H1 (cell line): ENCODE measurements at regions not wholly inside any gene's neighbourhood (a gene's known extent, or its start where the extent isn't known, plus 50 kb on each side); places are given as distances from the start of the nearest gene placed in this dataset.

Source experiments
- BCL11A ChIP-seq, 2 experiments: IDR thresholded peaks; one replicate each; pipeline ENCODE4 v1.6.1; 2011; ENCODE audit warnings: low read depth in 2 of 2, low read length in 2 of 2, mild to moderate bottlenecking in 2 of 2
- CBX8 ChIP-seq: fragments of 300-800, 300-1000 bp; sonication (generic); IDR thresholded peaks from 2 replicates; pipeline ENCODE4 v1.7.1; 2016; ENCODE audit warnings: low read depth, low read length, borderline replicate concordance
- KDM4A ChIP-seq: IDR thresholded peaks from one replicate; pipeline ENCODE4 v1.7.1; 2012; ENCODE audit warnings: low read depth, mild to moderate bottlenecking, moderate library complexity, low read length, inconsistent platforms; ENCODE audit not compliant: severe bottlenecking
- NRF1 ChIP-seq: IDR thresholded peaks from 2 replicates; pipeline ENCODE4 v1.6.1; 2011; ENCODE audit warnings: mild to moderate bottlenecking, low read depth, low read length, improper control_type of control experiment
- POLR2AphosphoS5 ChIP-seq: IDR thresholded peaks from 2 replicates; pipeline ENCODE4 v1.6.1; 2011; ENCODE audit warnings: low read depth, low read length
- RAD21 ChIP-seq, 2 experiments: IDR thresholded peaks in 1 of 2; conservative IDR thresholded peaks in 1 of 2; 2 replicates each; pipeline ENCODE4 v1.6.1; 2011; ENCODE audit warnings: low read depth in 2 of 2, low read length in 2 of 2, improper control_type of control experiment in 1 of 2, inconsistent platforms in 1 of 2, mild to moderate bottlenecking in 1 of 2, moderate library complexity in 1 of 2
- SAP30 ChIP-seq: fragments of 300-600 bp; sonication (generic); IDR thresholded peaks from 2 replicates; pipeline ENCODE4 v1.7.1; 2012; ENCODE audit warnings: low read length, moderate library complexity, mild to moderate bottlenecking, inconsistent platforms; ENCODE audit not compliant: insufficient read depth, insufficient replicate concordance
- TEAD4 ChIP-seq: IDR thresholded peaks from 2 replicates; pipeline ENCODE4 v1.6.1; 2012; ENCODE audit warnings: low read depth, low read length, inconsistent platforms, mixed read lengths
- ZNF274 ChIP-seq: IDR thresholded peaks from 2 replicates; pipeline ENCODE4 v1.7.0; 2012; ENCODE audit warnings: low read length, borderline replicate concordance; ENCODE audit errors: extremely low read depth

DNA sequence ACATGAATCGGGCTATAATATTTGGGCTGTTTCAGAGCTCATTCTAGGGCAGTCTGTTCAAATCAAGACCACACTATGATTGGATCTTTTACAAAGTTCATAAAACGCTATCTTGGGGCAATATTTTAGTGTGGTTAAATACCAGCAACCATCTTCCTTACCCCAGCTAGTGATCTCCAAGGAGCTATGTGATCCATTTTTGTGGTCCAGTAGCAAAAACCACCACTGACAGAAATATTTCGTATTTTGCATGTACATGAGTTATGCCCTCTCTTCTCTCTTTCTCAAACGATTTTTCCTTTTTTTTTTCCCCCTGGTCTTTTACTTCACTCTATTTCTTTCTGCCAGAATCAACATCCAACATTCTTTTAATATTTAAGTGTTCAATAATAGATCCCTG lies 280.6 kb upstream of the KITLG start (continued):
- TF ChIP-seq CBX8 (no peak), POLR2AphosphoS5 (no peak), NRF1 (no peak), RAD21 (IDR thresholded peaks at IDR 0.05 in 1 of 2, conservative IDR thresholded peaks at IDR 0.05 in 1 of 2; ENCODE audit: low read depth in 2 of 2, low read length in 2 of 2) (no peak), TEAD4 (no peak), ZNF274 (no peak), BCL11A (IDR thresholded peaks at IDR 0.05; ENCODE audit: low read depth in 2 of 2, low read length in 2 of 2) (no peak), KDM4A (no peak), SAP30 (no peak)
